Epithelial cell of esophagus (primary cell): ENCODE measurements at regions not wholly inside any gene's neighbourhood (a gene's known extent, or its start where the extent isn't known, plus 50 kb on each side); places are given as distances from the start of the nearest gene placed in this dataset.

Source experiments
- DNase-seq: peaks from one replicate; pipeline ENCODE4 v3.0.0; 2010; ENCODE audit warnings: low read depth
- H3K4me3 ChIP-seq: 2 replicates; pipeline ENCODE4 v1.5.1; 2011; ENCODE audit warnings: mild to moderate bottlenecking, low read length, control low read depth
- TF ChIP-seq, protein P1 (sequence below): IDR thresholded peaks from 2 replicates; pipeline ENCODE4 v1.5.1; 2011; ENCODE audit warnings: low read depth, mild to moderate bottlenecking, low read length, control low read depth, inconsistent platforms; ENCODE audit not compliant: insufficient read depth; ENCODE audit errors: missing control alignments

DNA sequence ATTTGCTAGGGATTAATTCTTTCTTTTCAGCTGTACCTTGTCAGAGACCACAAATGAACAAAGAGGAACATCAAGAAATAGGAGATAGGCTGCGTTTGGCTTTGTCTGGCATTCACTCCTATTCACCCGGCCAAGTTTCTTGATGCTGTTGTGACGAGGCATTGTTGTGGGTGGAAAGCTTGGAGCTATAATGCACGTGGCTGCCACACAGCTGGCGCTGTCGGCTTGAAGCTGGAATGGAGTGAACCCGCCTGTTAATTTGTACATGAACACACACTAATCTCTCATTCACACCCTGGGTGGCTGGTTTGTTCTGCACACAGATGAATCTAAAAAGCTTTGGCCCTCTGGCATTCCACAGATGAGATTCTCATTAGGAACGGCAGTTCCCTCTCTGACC, 274.9 kb upstream of the GYPC start:
- no peak for DNase-seq
- TF ChIP-seq, protein P1, sequence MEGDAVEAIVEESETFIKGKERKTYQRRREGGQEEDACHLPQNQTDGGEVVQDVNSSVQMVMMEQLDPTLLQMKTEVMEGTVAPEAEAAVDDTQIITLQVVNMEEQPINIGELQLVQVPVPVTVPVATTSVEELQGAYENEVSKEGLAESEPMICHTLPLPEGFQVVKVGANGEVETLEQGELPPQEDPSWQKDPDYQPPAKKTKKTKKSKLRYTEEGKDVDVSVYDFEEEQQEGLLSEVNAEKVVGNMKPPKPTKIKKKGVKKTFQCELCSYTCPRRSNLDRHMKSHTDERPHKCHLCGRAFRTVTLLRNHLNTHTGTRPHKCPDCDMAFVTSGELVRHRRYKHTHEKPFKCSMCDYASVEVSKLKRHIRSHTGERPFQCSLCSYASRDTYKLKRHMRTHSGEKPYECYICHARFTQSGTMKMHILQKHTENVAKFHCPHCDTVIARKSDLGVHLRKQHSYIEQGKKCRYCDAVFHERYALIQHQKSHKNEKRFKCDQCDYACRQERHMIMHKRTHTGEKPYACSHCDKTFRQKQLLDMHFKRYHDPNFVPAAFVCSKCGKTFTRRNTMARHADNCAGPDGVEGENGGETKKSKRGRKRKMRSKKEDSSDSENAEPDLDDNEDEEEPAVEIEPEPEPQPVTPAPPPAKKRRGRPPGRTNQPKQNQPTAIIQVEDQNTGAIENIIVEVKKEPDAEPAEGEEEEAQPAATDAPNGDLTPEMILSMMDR, result no peak
- H3K4me3 ChIP-seq, result no peak overlapping the region

DNA sequence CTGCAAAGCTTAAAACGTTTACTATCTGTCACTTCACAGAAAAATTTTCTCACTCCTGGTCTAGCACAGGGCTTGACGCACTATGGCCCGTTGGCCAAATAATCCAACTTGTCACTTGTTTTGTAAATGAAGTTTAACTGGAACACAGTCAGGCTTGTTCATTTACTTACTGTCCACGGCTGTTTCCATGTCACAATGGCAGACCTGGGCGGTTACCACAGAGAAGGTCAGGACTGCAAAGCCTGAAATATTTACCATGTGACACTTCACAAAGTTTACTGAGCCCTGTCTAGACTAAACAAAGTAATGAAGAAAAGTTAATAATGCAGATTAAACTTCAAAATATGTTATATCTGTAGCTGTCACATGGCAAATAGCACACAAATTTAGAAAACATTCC, 273.0 kb upstream of the GYPC start:
- TF ChIP-seq, protein P1, result no peak
- H3K4me3 ChIP-seq, result no peak overlapping the region
- no peak for DNase-seq

- H3K4me3 ChIP-seq, result no peak overlapping the region
- TF ChIP-seq, protein P1, result no peak
- DNase-seq, result no peak
These were observed 272.2 kb upstream of the GYPC start for GRCh38 chr2:126383800-126384199.

GRCh38 chr2:126385441-126385840, 270.5 kb upstream of the GYPC start:
- no peak overlapping the region for H3K4me3 ChIP-seq
- TF ChIP-seq, protein P1, result no peak
- DNase-seq, result no peak

- TF ChIP-seq, protein P1, result no peak
- no peak overlapping the region for H3K4me3 ChIP-seq
- no peak for DNase-seq
These were observed 270.0 kb upstream of the GYPC start for GRCh38 chr2:126385983-126386382.

- DNase-seq, result no peak
- TF ChIP-seq, protein P1, result no peak
These were observed 266.5 kb upstream of the GYPC start for GRCh38 chr2:126389446-126389845.

GRCh38 chr2:126392889-126393288, 263.1 kb upstream of the GYPC start:
- H3K4me3 ChIP-seq, result no peak overlapping the region
- TF ChIP-seq, protein P1, result no peak
- DNase-seq, result no peak

More at GRCh38 chr2:126389446-126389845, 266.5 kb upstream of the GYPC start:
- no peak overlapping the region for H3K4me3 ChIP-seq
